ENCODE measurements at regions not wholly inside any gene's neighbourhood (a gene's known extent, or its start where the extent isn't known, plus 50 kb on each side); places are given as distances from the start of the nearest gene placed in this dataset.

DNA sequence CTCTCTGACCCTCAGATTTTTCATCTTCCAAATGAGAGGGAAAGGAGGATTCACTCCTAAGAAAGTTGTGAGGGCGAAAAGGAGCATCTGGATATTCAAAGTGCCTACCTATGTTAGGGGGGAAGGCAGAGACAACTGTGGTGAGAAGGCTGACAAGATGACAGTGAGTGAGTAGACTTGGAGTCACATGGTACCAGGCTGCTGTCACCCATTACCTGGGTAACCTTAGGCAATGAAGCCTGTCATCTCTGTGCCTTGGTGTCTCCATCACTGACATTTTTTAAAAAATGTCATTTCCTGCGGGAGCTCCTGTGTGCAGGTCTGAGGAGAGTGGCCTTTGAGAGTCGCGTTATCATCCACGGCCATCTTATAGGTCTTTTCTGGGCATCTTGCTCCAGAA, 124.0 kb downstream of the MAF start:
- ChIA-PET CTCF (ENCODE audit: unreplicated experiment) (no interaction called here), POLR2A (no interaction called here)
- no TSS peak for BruUV-seq (replicated peaks)
- no peaks in the 10 kb centered on the region for H3K9me2 ChIP-seq (ENCODE audit: insufficient read depth, low read length)
- H4K20me1 ChIP-seq (ENCODE audit: insufficient read depth, low read length), result no peaks in the 10 kb centered on the region
- TF ChIP-seq CTCF (conservative IDR thresholded peaks at IDR 0.05; ENCODE audit: low read length) (no peak), EZH2phosphoT487 (IDR thresholded peaks at IDR 0.05; ENCODE audit: borderline replicate concordance, low read depth, low read length) (no peak)
- DNase-seq (ENCODE audit: low spot score), result no peak
- H3K4me2 ChIP-seq (ENCODE audit: low read length), result no peak overlapping the region
- no peak overlapping the region for H3K4me3 ChIP-seq (ENCODE audit: low read depth, low read length, poor library complexity, severe bottlenecking)
- H3K9me3 ChIP-seq (ENCODE audit: low read length), result no peaks in the 10 kb centered on the region
- no peak overlapping the region for H2AFZ ChIP-seq (ENCODE audit: low read length)
- intact Hi-C loops (cut with micrococcal nuclease; ENCODE audit: unreplicated experiment), result no loop called here
- no peaks in the 10 kb centered on the region for H3K36me3 ChIP-seq (ENCODE audit: insufficient read depth, low read length)
- H3K79me2 ChIP-seq (ENCODE audit: insufficient read depth, low read depth, low read length), result no peaks in the 10 kb centered on the region
- no peak overlapping the region for H3K27ac ChIP-seq (ENCODE audit: low read depth, low read length, poor library complexity, severe bottlenecking)
- no peaks in the 10 kb centered on the region for H3K4me1 ChIP-seq (ENCODE audit: insufficient read depth, low read length, poor library complexity, severe bottlenecking)

- H3K79me2 ChIP-seq (ENCODE audit: insufficient read depth, low read depth, low read length), result no peaks in the 10 kb centered on the region
- intact Hi-C loops (cut with micrococcal nuclease; ENCODE audit: unreplicated experiment), result no loop called here
- H3K4me3 ChIP-seq (ENCODE audit: low read depth, low read length, poor library complexity, severe bottlenecking), result no peak overlapping the region
- no TSS peak for BruUV-seq (replicated peaks)
- no peaks in the 10 kb centered on the region for H3K9me2 ChIP-seq (ENCODE audit: insufficient read depth, low read length)
- POLR2A ChIA-PET, result no interaction called here
- no peak overlapping the region for H2AFZ ChIP-seq (ENCODE audit: low read length)
- H3K4me1 ChIP-seq (ENCODE audit: insufficient read depth, low read length, poor library complexity, severe bottlenecking), result no peaks in the 10 kb centered on the region
- H3K9me3 ChIP-seq (ENCODE audit: low read length), result no peaks in the 10 kb centered on the region
- H4K20me1 ChIP-seq (ENCODE audit: insufficient read depth, low read length), result no peaks in the 10 kb centered on the region
- H3K27ac ChIP-seq (ENCODE audit: low read depth, low read length, poor library complexity, severe bottlenecking), result no peak overlapping the region
- CTCF ChIA-PET (ENCODE audit: unreplicated experiment), result no interaction called here
- TF ChIP-seq CTCF (conservative IDR thresholded peaks at IDR 0.05; ENCODE audit: low read length), result no peak
- TF ChIP-seq EZH2phosphoT487 (IDR thresholded peaks at IDR 0.05; ENCODE audit: borderline replicate concordance, low read depth, low read length), result no peak
- no peaks in the 10 kb centered on the region for H3K36me3 ChIP-seq (ENCODE audit: insufficient read depth, low read length)
- H3K4me2 ChIP-seq (ENCODE audit: low read length), result no peak overlapping the region
- DNase-seq (ENCODE audit: low spot score), result no peak
These were observed 124.7 kb downstream of the MAF start for GRCh38 chr16:79475841-79476240.

DNA sequence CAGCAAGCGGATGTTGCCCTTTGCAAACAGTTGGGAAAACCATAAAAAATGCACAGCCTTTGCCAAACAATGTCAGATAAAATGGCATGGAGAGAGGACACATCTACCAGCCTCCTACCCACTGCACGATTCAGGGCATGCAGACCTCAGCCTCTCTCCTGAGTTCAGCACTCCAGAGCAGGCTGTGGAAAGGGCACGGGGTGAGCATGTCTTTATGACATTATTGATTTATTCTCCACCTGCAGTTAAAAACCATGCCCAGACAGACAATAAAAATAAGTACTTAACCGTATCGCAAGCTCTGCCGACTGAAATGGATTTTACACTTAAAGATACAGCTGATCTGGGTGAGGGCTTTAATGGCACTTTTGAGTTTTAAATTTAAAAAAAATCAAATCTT, 127.1 kb downstream of the MAF start:
- Histone ChIP-seq H3K9me3 (ENCODE audit: low read length) (no peaks in the 10 kb centered on the region), H4K20me1 (ENCODE audit: insufficient read depth, low read length) (no peaks in the 10 kb centered on the region), H3K4me3 (ENCODE audit: low read depth, low read length, poor library complexity, severe bottlenecking) (no peak overlapping the region), H3K36me3 (ENCODE audit: insufficient read depth, low read length) (no peaks in the 10 kb centered on the region), H3K79me2 (ENCODE audit: insufficient read depth, low read depth, low read length) (no peaks in the 10 kb centered on the region), H3K27ac (ENCODE audit: low read depth, low read length, poor library complexity, severe bottlenecking) (no peak overlapping the region), H3K4me1 (ENCODE audit: insufficient read depth, low read length, poor library complexity, severe bottlenecking) (no peaks in the 10 kb centered on the region), H3K4me2 (ENCODE audit: low read length) (no peak overlapping the region), H2AFZ (ENCODE audit: low read length) (no peak overlapping the region), H3K9me2 (ENCODE audit: insufficient read depth, low read length) (no peaks in the 10 kb centered on the region)
- no peak for TF ChIP-seq CTCF (conservative IDR thresholded peaks at IDR 0.05; ENCODE audit: low read length)
- TF ChIP-seq EZH2phosphoT487 (IDR thresholded peaks at IDR 0.05; ENCODE audit: borderline replicate concordance, low read depth, low read length), result no peak
- ChIA-PET CTCF (ENCODE audit: unreplicated experiment) (no interaction called here), POLR2A (no interaction called here)
- no peak for DNase-seq (ENCODE audit: low spot score)
- intact Hi-C loops (cut with micrococcal nuclease; ENCODE audit: unreplicated experiment), result no loop called here
- no TSS peak for BruUV-seq (replicated peaks)
